ENCODE measurements at regions not wholly inside any gene's neighbourhood (a gene's known extent, or its start where the extent isn't known, plus 50 kb on each side); places are given as distances from the start of the nearest gene placed in this dataset.

GRCh38 chr2:67923696-67924095 is 139.1 kb downstream of the C1D start:
- no peak for DNase-seq (ENCODE audit: low spot score in 2 of 2)
- H3K27ac Mint-ChIP-seq, result no peak overlapping the region
- no peak for ATAC-seq
- no peaks in the 10 kb centered on the region for H3K36me3 Mint-ChIP-seq
- no peaks in the 10 kb centered on the region for H3K9me3 Mint-ChIP-seq

DNA sequence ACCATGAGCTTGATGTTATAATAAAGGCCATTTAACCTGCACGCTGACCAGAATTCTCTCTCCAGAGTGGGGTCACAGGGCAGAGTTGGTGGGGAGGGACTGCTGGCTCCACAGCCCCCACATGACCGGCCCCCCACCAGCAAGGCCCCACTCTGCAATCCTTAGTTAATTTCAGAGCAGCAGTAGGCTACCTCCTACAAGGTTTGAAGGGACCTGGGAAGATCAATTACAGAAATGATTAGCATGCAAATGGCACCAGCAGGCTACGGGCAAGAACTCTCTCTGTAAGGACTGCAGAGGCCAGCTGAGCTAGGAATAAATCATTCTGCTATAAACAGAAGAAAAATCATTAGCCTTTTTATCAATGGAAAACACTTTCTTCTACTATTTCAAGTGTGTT is 135.3 kb downstream of the C1D start:
- no peak for ATAC-seq
- Mint-ChIP-seq H3K27ac (no peak overlapping the region), H3K36me3 (no peaks in the 10 kb centered on the region), H3K9me3 (no peaks in the 10 kb centered on the region)
- no peak for DNase-seq (ENCODE audit: low spot score in 2 of 2)

DNA sequence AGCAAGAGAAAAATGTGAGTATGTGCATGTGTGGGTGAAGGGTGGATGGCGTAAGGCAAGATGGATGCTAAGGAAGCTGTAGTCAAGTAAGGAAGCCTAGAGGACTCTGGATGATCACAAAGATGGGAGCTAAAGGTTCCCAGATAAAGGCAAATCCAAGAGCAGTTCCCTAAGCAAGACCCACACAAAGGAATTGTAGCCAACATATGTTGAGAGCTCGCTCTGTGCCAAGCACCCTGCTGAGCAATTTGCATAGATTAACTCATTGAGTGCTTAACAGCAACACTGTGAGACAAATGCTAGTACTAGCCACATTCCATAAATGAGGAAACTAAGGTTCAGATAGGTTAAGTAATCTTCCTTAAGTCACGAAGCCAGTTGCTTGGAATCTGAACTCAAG is 132.6 kb downstream of the C1D start:
- H3K27ac Mint-ChIP-seq, result no peak overlapping the region
- ATAC-seq (no peak), DNase-seq (ENCODE audit: low spot score in 2 of 2) (no peak)
- no peaks in the 10 kb centered on the region for H3K9me3 Mint-ChIP-seq
- H3K36me3 Mint-ChIP-seq, result no peaks in the 10 kb centered on the region

DNA sequence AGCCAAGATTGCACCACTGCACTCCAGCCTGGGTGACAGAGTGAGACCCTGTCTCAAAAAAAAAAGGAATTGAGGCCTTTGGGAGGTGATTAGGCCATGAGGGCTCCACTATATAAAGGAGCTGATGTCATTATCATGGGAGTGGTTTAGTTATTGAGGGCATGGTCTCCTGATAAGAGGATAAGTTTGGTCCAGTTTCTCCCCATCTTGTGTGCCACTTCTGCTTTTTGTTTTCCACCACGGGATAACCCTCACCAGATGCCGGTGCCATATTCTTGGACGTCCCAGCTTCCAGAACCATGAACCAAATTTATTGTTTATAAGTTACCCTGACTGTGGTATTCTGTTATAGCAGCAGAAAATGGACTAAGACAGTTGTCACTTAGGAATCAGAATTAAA is 125.8 kb downstream of the C1D start:
- no peaks in the 10 kb centered on the region for H3K9me3 Mint-ChIP-seq
- H3K27ac Mint-ChIP-seq, result no peak overlapping the region
- DNase-seq (ENCODE audit: low spot score in 2 of 2) (no peak), ATAC-seq (no peak)
- H3K36me3 Mint-ChIP-seq, result no peaks in the 10 kb centered on the region

DNA sequence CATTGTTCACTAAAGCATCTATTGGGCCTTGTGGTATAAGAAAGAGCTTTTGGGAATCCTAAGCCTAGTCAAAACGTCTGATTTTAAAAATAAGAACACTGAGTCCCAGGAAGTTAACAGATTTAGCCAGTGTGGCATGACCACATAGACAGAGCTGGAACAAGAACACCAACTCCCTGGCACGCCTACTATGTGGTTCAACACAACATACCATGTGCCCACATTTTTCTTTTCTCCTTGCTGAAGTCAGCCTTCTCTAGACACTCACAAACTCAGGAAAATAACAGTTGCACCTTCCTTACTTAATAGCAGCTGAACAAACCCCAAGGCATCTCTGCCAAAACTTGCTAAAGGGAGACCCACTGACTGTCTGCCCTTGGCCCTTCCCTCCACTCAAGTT is 124.8 kb downstream of the C1D start:
- peaks cover 0 to 5% of the 10 kb centered on the region in 2 donors for H3K36me3 Mint-ChIP-seq
- ATAC-seq (no peak), DNase-seq (ENCODE audit: low spot score in 2 of 2) (no peak)
- H3K27ac Mint-ChIP-seq, result no peak overlapping the region
- peaks cover 5 to 6% of the 10 kb centered on the region in 2 donors for H3K9me3 Mint-ChIP-seq

- Mint-ChIP-seq H3K27ac (no peak overlapping the region), H3K36me3 (peaks cover 0 to 5% of the 10 kb centered on the region in 2 donors), H3K9me3 (peaks cover 6 to 8% of the 10 kb centered on the region in 2 donors)
- ATAC-seq, result no peak
- no peak for DNase-seq (ENCODE audit: low spot score in 2 of 2)
Observed at GRCh38 chr2:67945056-67945455, 117.7 kb downstream of the C1D start.

GRCh38 chr2:67945940-67946339 is 116.9 kb downstream of the C1D start:
- Mint-ChIP-seq H3K36me3 (peaks cover 0 to 5% of the 10 kb centered on the region in 2 donors), H3K27ac (no peak overlapping the region), H3K9me3 (peaks cover 6 to 8% of the 10 kb centered on the region in 2 donors)
- DNase-seq (ENCODE audit: low spot score in 2 of 2) (no peak), ATAC-seq (no peak)

DNA sequence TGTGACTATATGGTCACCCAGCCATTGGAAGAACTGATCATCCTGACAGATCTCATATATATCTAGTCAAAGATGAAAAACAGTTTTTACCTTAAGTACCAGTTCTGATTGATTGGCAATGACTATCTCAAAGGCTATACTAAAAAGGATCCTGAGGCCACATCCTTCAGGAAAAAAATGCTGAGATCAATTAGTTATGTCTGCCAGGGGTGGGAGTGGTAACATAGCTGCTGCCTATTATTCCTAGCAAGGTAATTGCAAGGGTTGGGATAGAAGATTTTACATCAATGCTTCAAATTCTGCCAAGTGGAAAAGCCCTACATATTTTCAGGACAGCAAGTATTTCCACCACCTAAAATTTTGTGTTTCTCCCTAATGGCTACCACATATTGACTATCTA is 114.7 kb downstream of the C1D start:
- DNase-seq (ENCODE audit: low spot score in 2 of 2), result no peak
- no peaks in the 10 kb centered on the region for H3K36me3 Mint-ChIP-seq
- ATAC-seq, result no peak
- H3K27ac Mint-ChIP-seq, result no peak overlapping the region
- peaks cover 0 to 3% of the 10 kb centered on the region in 2 donors for H3K9me3 Mint-ChIP-seq

- ATAC-seq (no peak), DNase-seq (ENCODE audit: low spot score in 2 of 2) (no peak)
- Mint-ChIP-seq H3K27ac (no peak overlapping the region), H3K36me3 (no peaks in the 10 kb centered on the region), H3K9me3 (peaks cover 0 to 3% of the 10 kb centered on the region in 2 donors)
Observed at GRCh38 chr2:67948506-67948905, 114.3 kb downstream of the C1D start.

GRCh38 chr2:67950018-67950417 is 112.8 kb downstream of the C1D start:
- no peak for ATAC-seq
- no peak for DNase-seq (ENCODE audit: low spot score in 2 of 2)
- Mint-ChIP-seq H3K36me3 (no peaks in the 10 kb centered on the region), H3K27ac (no peak overlapping the region), H3K9me3 (no peaks in the 10 kb centered on the region)

DNA sequence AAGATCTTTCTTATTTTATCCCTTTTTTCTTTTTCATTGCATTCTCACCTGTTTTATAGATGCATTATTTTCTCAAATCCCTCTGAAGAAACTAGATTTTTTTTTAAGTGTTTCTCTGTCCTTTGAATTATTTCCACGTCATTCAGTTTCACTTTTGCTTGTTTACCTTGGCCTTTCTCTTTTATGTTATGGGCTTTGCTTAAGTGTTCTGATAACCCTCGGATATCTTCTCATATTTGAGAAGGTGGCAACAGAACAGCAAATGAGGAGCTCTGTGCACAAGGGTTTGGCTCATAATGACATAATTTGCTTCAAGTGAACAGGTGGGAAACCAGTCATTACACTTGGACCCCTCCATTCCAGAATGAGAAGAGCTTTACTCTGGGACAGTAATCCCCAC is 111.9 kb downstream of the C1D start:
- no peak for ATAC-seq
- H3K27ac Mint-ChIP-seq, result no peak overlapping the region
- no peak for DNase-seq (ENCODE audit: low spot score in 2 of 2)
- H3K36me3 Mint-ChIP-seq, result no peaks in the 10 kb centered on the region
- no peaks in the 10 kb centered on the region for H3K9me3 Mint-ChIP-seq

- Mint-ChIP-seq H3K27ac (no peak overlapping the region), H3K9me3 (no peaks in the 10 kb centered on the region)
- no peak for DNase-seq (ENCODE audit: low spot score in 2 of 2)
Observed at GRCh38 chr2:67952066-67952465, 110.7 kb downstream of the C1D start.

GRCh38 chr2:67954093-67954748 is 108.6 kb downstream of the C1D start:
- ATAC-seq (no peak), DNase-seq (ENCODE audit: low spot score in 2 of 2) (no peak)
- no peaks in the 10 kb centered on the region for H3K36me3 Mint-ChIP-seq
- H3K9me3 Mint-ChIP-seq, result no peaks in the 10 kb centered on the region
- H3K27ac Mint-ChIP-seq, result no peak overlapping the region

More at GRCh38 chr2:67952066-67952465, 110.7 kb downstream of the C1D start:
- H3K36me3 Mint-ChIP-seq, result no peaks in the 10 kb centered on the region
- ATAC-seq, result no peak

- H3K36me3 Mint-ChIP-seq, result no peaks in the 10 kb centered on the region
- ATAC-seq (no peak), DNase-seq (ENCODE audit: low spot score in 2 of 2) (no peak)
- H3K27ac Mint-ChIP-seq, result no peak overlapping the region
- H3K9me3 Mint-ChIP-seq, result no peaks in the 10 kb centered on the region
Observed at GRCh38 chr2:67955748-67956603, 106.8 kb downstream of the C1D start.

DNA sequence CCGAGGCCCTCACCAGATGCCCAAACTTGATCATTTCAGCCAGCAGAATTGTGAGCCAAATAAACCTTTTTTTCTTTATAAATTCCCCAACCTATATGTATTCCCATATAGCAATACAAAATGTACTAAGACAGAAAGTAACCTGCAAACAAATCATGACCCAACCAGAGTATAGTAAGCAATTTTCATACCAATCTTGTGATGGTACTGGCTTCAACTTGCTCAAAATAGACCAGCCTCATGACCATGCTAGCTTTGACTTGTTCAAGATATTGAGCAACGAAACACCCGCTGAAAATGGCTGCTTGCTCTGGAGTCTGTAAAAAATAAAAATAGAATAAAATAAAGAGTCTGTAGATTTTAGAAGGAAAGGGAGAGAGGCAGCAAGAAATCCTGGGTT is 97.6 kb downstream of the C1D start:
- DNase-seq (ENCODE audit: low spot score in 2 of 2), result no peak
- H3K36me3 Mint-ChIP-seq, result no peaks in the 10 kb centered on the region
- H3K9me3 Mint-ChIP-seq, result no peaks in the 10 kb centered on the region
- no peak overlapping the region for H3K27ac Mint-ChIP-seq
- ATAC-seq, result no peak

DNA sequence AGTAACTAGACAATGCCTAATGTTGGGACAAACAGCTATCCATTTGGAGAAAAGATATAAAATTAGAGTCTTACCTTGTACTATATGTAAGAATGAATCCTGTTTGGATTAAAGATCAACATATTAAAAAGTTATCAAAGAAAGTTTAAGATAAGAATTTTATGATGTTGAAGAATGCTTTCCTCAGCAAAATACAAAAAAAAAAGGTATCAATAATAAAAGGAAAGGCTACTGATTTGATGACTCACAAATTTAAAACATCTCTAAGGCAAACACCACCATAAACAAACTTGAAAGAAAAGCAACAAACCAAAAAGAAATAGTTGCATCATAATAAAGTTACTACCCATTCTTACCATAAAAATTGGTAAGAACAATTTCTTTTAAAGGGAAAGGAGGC is 92.7 kb downstream of the C1D start:
- Mint-ChIP-seq H3K9me3 (no peaks in the 10 kb centered on the region), H3K27ac (no peak overlapping the region)
- no peak for ATAC-seq

DNA sequence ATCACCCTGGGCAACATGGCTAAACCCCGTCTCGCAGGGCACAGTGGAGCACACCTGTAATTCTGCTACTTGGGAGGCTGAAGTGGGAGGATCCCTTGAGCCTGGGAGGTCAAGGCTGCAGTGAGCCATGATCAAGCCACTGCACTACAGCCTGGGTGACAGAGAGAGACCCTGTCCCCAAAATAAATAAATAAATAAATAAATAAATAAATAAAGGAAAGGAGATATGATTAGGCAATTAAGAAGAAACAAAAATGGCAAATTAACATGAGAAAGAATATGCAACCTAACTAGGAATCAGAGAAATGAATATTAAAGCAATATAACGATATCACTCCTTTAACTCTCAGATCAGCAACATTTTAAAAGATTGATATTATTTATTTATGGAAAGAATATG is 92.3 kb downstream of the C1D start:
- ATAC-seq, result no peak
- no peaks in the 10 kb centered on the region for H3K36me3 Mint-ChIP-seq
- DNase-seq (ENCODE audit: low spot score in 2 of 2), result no peak
- H3K9me3 Mint-ChIP-seq, result no peaks in the 10 kb centered on the region
- H3K27ac Mint-ChIP-seq, result no peak overlapping the region

More for the DNA sequence above, 92.7 kb downstream of the C1D start:
- DNase-seq (ENCODE audit: low spot score in 2 of 2), result no peak
- no peaks in the 10 kb centered on the region for H3K36me3 Mint-ChIP-seq

Measured in activated naive CD4-positive, alpha-beta T cell treated with anti-CD3 and anti-CD28 coated beads, Interleukin-2, amount 50 U/mL, for 72 hours (primary cell).